ENCODE measurements at regions not wholly inside any gene's neighbourhood (a gene's known extent, or its start where the extent isn't known, plus 50 kb on each side); places are given as distances from the start of the nearest gene placed in this dataset.

DNA sequence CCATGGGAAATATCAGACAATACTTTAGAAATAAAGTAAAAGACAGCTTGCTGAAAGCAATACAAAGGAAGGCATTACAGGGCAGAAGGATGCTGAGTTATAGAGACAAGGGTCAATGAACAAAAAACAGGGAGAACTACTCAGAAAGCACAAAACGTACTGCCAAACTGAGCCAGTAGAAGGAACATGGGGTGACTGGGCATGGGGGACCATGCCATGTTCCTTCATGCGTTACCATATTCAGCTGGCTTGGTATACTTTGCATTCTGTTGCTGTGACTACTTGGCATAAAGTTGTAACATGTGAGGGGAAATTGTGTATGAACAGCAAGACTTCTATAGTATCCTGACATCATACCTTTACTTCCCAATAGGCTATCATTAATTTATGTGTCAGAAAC lies 358.6 kb upstream of the LYPLAL1 start:
- Mint-ChIP-seq H3K27me3 (no peaks in the 10 kb centered on the region), H3K9me3 (no peaks in the 10 kb centered on the region)

DNA sequence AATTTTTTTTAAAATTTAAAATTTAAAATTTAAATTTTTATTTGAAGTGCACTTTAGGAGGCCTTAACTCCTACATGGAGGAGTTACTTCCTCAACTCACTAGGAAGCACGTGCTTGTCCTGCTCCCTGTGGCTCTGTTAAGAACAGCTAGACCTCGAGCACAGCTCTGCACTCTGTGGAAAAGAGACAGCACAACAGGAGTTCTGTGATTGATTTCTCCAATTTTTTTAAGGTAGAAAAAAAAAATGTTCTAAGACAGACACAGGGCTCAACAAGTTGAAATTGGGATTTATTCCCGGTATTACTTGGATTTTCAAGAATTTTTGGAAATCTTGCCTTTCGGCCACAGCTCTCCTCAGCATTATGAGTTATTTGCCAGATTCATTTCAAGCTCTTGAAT lies 356.6 kb upstream of the LYPLAL1 start:
- no peak overlapping the region for H3K4me3 Mint-ChIP-seq

More for the DNA sequence above, 358.6 kb upstream of the LYPLAL1 start:
- Mint-ChIP-seq H3K36me3 (ENCODE audit: low read depth) (no peaks in the 10 kb centered on the region), H3K27ac (no peak overlapping the region), H3K4me3 (no peak overlapping the region), H3K4me1 (ENCODE audit: low read depth) (no peaks in the 10 kb centered on the region)

DNA sequence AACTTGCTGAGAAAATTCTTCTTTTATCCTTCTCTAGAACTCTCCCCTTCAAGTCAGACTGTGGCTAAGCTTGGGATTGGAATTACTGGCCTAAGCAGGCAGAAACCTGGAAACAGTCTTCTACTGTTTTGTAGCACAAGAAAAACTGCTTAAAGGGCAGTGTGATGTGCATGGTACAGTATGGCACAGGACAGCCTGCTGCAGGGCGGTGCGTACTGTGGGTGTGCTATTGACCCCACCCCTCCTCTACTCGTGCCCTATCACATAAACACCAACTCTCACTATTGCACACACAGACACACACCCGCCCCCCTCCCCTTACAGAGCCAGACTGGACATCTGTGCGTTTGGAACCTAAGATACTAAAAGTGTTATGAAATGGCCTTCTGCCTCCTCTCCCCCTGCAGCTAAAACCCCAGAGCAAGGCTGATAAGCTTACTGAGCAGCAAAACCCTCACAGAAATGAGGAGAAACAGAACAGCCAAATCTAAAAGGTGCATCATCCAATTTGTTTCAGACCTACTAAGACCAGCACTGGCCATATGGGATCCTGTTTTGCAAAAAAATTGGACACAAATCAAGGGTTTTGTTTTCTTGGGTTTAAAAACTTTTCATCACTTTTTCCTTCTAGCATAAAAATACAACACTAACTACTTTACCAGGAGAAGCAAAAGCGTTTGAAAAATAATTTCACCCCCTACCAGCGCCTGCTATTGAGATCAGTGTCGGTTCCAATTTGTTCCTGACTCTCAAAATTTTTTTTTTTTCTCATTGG lies 355.8 kb upstream of the LYPLAL1 start:
- Mint-ChIP-seq H3K36me3 (ENCODE audit: low read depth) (no peaks in the 10 kb centered on the region), H3K9me3 (no peaks in the 10 kb centered on the region), H3K4me1 (ENCODE audit: low read depth) (no peaks in the 10 kb centered on the region), H3K27ac (no peak overlapping the region), H3K4me3 (no peak overlapping the region), H3K27me3 (no peaks in the 10 kb centered on the region)

More for the DNA sequence above, 356.6 kb upstream of the LYPLAL1 start:
- H3K27ac Mint-ChIP-seq, result no peak overlapping the region
- no peaks in the 10 kb centered on the region for H3K36me3 Mint-ChIP-seq (ENCODE audit: low read depth)
- no peaks in the 10 kb centered on the region for H3K4me1 Mint-ChIP-seq (ENCODE audit: low read depth)
- no peaks in the 10 kb centered on the region for H3K27me3 Mint-ChIP-seq
- no peaks in the 10 kb centered on the region for H3K9me3 Mint-ChIP-seq

DNA sequence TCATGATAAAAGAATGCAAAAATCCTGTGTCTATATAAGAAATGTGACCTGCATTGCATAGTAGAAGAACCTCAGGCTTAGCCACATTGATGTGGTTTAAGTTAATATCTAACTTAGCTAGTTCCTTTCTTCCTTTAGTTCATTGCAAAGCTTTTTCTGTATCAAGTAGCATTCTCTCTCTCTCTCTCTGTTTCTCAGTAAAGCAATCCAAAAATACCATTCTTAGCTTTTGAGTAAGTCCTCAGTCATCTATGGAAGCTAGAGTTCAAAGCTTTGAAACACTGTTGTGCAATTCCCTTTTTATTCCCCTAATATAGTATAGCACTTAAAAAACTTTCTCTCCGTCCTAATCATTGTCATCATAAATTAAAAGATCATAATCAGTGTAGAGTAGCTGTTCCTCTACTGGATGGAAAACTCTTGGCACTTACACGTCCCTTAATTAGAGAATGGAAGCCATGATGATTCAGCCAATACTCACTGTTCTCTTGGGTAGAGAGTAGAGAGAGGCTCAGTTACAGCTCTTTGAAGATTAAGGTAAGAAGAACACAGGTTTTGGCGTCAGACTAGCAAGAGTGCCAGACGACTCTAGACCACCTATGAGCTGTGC lies 350.3 kb upstream of the LYPLAL1 start:
- no peaks in the 10 kb centered on the region for H3K4me1 Mint-ChIP-seq (ENCODE audit: low read depth)
- no peaks in the 10 kb centered on the region for H3K27me3 Mint-ChIP-seq
- H3K9me3 Mint-ChIP-seq, result peaks cover 7% of the 10 kb centered on the region
- H3K27ac Mint-ChIP-seq, result no peak overlapping the region
- H3K36me3 Mint-ChIP-seq (ENCODE audit: low read depth), result no peaks in the 10 kb centered on the region
- no peak overlapping the region for H3K4me3 Mint-ChIP-seq

DNA sequence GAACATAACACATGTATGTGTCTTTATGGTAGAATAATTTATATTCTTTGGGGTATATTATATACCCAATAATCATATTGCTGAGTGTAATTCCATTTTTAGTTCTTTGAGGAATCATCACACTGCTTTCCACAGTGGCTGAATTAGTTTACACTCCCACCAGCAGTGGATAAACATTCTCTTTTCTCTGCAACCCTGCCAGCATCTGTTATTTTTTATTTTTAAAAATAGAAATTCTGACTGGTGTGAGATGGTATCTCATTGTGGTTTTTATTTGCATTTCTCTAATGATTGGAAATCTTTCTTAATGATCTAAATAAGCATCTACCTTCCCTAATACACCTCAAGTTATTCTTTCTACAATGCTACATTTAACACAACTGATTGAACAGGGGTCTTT lies 346.2 kb upstream of the LYPLAL1 start:
- H3K36me3 Mint-ChIP-seq (ENCODE audit: low read depth), result no peaks in the 10 kb centered on the region
- H3K4me3 Mint-ChIP-seq, result no peak overlapping the region
- no peaks in the 10 kb centered on the region for H3K4me1 Mint-ChIP-seq (ENCODE audit: low read depth)
- no peaks in the 10 kb centered on the region for H3K27me3 Mint-ChIP-seq
- H3K9me3 Mint-ChIP-seq, result peaks cover 7% of the 10 kb centered on the region
- H3K27ac Mint-ChIP-seq, result no peak overlapping the region

DNA sequence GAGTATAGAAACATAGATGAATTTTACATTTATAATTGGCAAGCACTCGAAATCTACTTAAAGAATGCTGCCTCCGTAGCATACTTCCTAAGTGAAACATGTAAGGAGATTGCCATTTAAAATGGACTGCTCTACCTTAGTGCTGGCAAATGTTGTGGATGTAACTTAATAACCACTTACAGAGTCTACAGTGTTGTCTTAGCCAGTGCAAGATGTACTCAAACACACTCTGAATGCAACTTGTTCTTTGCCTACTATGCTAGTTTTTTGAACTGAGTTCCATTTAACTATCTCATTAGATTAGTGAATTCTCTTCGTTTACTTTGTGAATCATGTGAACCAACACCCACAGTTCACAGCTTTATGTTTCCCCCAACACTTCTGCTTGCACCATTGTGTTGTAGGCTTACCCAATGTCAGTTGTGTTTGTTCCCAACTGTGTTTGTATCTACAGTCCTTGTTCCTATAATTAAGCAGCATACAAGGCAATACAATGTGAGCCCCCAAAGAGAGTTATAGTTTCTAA lies 345.5 kb upstream of the LYPLAL1 start:
- Mint-ChIP-seq H3K36me3 (ENCODE audit: low read depth) (no peaks in the 10 kb centered on the region), H3K27me3 (no peaks in the 10 kb centered on the region), H3K4me1 (ENCODE audit: low read depth) (no peaks in the 10 kb centered on the region), H3K4me3 (no peak overlapping the region), H3K9me3 (peaks cover 7% of the 10 kb centered on the region), H3K27ac (no peak overlapping the region)

DNA sequence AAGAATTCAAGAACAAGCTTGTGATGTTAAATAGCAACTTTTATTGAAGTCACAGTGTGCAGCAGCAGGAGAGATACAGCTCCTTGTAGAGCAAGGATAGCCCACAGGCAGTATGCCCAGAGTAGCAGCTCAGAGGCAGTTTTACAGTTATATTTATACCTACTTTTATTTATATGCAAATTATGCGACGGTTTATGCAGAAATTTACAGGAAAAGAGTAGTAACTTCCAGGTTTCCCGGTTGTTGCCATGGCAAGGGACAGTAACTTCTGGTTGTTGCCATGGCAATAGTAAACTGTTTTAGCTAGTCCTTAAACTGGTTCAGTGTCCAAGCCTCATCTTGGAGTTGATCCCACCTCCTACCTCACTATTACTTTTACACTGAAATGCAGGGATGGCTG lies 344.6 kb upstream of the LYPLAL1 start:
- peaks cover 3% of the 10 kb centered on the region for H3K9me3 Mint-ChIP-seq
- H3K4me3 Mint-ChIP-seq, result no peak overlapping the region
- H3K4me1 Mint-ChIP-seq (ENCODE audit: low read depth), result no peaks in the 10 kb centered on the region
- no peaks in the 10 kb centered on the region for H3K36me3 Mint-ChIP-seq (ENCODE audit: low read depth)
- H3K27me3 Mint-ChIP-seq, result no peaks in the 10 kb centered on the region
- no peak overlapping the region for H3K27ac Mint-ChIP-seq

DNA sequence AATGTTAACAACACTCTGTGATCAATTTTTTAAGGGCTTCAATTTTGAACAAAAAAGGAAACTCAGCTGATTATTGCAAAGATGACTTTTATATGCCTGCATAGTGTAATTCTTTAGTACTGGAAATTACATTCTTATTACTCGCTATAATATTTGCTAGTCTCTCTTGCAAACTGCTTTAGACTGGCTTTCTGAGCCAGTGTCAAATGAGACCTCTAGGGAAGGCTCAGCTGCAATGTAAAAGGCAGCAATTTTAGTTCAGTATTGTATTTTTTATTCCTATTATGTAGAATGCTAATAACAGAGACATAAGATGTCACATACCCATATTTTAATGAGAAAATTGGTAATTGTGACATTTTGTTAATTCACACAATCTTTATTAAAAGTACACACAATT lies 338.1 kb upstream of the LYPLAL1 start:
- Mint-ChIP-seq H3K4me3 (no peak overlapping the region), H3K27me3 (no peaks in the 10 kb centered on the region), H3K9me3 (peaks cover 4% of the 10 kb centered on the region), H3K27ac (no peak overlapping the region), H3K36me3 (ENCODE audit: low read depth) (no peaks in the 10 kb centered on the region), H3K4me1 (ENCODE audit: low read depth) (no peaks in the 10 kb centered on the region)

DNA sequence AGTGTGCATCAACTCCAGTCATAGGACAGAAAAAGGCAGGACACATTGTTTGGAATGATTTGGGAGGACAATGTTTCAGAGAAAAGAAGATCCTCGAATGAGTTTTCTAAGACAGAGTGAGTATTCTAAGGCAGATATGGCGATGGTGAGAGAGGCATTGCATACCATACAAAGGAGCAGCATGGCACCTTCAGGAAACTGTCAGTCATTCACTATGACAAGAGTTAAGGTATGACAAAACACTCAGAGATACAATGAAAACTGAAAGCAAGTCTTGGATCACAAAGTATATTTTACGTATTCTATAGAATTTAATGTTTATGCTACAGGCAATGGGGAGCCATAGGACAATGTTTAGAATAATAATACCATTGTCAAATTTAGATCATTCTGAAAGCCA lies 337.4 kb upstream of the LYPLAL1 start:
- Mint-ChIP-seq H3K4me1 (ENCODE audit: low read depth) (no peaks in the 10 kb centered on the region), H3K27ac (no peak overlapping the region), H3K27me3 (no peaks in the 10 kb centered on the region), H3K36me3 (ENCODE audit: low read depth) (no peaks in the 10 kb centered on the region), H3K4me3 (no peak overlapping the region), H3K9me3 (peaks cover 4% of the 10 kb centered on the region)

DNA sequence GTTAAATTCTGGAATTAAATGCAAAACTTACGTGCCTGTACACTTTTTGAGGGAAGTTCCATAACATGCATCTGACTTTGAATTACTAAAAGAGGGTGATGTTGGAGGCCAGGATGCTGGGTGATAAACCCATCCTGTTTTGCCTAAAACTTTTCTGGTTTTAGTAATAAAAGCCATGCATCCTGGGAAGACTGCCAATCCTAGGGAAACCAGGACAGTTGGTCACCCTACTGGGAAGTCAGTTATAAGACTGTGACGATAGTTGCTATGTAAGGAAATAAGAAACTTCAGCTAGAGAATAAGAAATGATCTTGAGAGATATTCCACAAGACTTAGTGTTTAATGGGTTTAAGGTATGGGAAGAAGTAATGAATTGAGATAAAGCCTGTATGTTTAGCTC lies 336.6 kb upstream of the LYPLAL1 start:
- Mint-ChIP-seq H3K4me3 (no peak overlapping the region), H3K27me3 (no peaks in the 10 kb centered on the region), H3K4me1 (ENCODE audit: low read depth) (no peaks in the 10 kb centered on the region), H3K9me3 (peaks cover 4% of the 10 kb centered on the region), H3K36me3 (ENCODE audit: low read depth) (no peaks in the 10 kb centered on the region), H3K27ac (no peak overlapping the region)

DNA sequence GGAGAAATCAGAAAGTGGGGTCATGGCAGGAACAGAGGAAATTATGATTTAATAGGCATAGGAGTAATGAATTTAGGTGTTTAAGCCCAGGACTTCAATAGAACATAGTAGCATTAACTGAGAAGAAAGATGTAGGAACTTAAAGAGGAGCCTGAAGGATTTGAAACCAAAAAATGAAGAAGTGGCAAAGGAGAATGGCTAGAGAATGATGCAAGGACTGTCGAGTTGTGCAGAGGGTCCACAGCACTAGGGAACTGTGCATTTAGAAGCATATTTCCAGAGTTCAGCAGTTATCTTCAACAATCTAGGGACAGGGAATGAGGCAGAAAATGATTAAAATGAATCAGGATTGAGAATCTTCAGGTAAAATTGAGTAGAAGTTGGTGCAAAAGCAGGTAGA lies 328.1 kb upstream of the LYPLAL1 start:
- H3K27me3 Mint-ChIP-seq, result no peaks in the 10 kb centered on the region
- no peak overlapping the region for H3K27ac Mint-ChIP-seq
- no peaks in the 10 kb centered on the region for H3K36me3 Mint-ChIP-seq (ENCODE audit: low read depth)
- H3K4me3 Mint-ChIP-seq, result no peak overlapping the region
- peaks cover 4% of the 10 kb centered on the region for H3K9me3 Mint-ChIP-seq
- H3K4me1 Mint-ChIP-seq (ENCODE audit: low read depth), result no peaks in the 10 kb centered on the region

DNA sequence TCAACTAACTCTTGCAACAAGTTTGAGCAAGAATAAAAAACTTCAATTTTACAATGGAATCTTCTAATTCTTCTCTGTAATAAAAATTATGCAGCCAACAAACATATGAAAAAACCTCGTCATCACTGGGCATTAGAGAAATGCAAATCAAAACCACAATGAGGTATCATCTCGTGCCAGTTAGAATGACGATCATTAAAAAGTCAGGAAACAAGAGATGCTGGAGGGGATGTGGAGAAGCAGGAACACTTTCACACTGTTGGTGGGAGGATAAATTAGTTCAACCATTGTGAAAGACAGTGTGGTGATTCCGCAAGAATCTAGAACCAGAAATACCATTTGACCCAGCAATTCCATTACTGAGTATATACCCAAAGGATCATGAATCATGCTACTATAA lies 327.5 kb upstream of the LYPLAL1 start:
- Mint-ChIP-seq H3K36me3 (ENCODE audit: low read depth) (no peaks in the 10 kb centered on the region), H3K27me3 (no peaks in the 10 kb centered on the region), H3K4me3 (no peak overlapping the region), H3K9me3 (peaks cover 4% of the 10 kb centered on the region), H3K27ac (no peak overlapping the region), H3K4me1 (ENCODE audit: low read depth) (no peaks in the 10 kb centered on the region)

DNA sequence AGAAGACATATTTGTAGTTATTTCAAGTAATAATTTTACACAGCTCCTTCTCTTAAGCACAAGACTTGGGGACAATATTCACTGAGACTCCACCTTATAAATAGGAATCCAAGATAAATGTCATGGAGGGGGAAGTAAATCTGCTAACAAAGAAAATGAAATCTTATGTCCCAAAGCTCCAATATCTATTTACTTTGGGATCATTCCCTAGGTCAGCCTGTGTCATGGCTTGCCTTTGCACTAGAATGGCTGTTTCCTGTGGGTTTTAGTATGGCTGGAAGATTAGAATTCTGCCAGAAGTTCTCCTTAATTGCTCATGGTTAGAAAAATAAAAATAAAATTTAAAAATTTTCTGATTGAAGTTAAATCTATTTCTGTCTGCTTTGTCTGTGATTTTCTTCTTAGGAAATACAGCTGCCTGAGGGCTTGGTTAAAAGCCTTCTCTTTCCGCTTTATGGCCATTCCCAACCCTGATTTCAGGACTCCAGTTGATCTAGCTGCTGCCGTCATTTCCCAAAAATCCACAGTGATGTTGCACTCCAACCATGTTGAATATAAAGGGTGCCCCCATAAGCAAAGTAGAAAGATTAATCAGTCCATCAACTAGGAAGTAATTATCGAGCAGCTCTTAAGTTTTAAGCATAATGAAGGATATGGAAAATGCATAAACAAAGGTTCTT lies 326.4 kb upstream of the LYPLAL1 start:
- H3K4me1 Mint-ChIP-seq (ENCODE audit: low read depth), result no peaks in the 10 kb centered on the region
- no peaks in the 10 kb centered on the region for H3K27me3 Mint-ChIP-seq
- no peaks in the 10 kb centered on the region for H3K36me3 Mint-ChIP-seq (ENCODE audit: low read depth)
- no peak overlapping the region for H3K4me3 Mint-ChIP-seq
- peaks cover 4% of the 10 kb centered on the region for H3K9me3 Mint-ChIP-seq
- no peak overlapping the region for H3K27ac Mint-ChIP-seq

DNA sequence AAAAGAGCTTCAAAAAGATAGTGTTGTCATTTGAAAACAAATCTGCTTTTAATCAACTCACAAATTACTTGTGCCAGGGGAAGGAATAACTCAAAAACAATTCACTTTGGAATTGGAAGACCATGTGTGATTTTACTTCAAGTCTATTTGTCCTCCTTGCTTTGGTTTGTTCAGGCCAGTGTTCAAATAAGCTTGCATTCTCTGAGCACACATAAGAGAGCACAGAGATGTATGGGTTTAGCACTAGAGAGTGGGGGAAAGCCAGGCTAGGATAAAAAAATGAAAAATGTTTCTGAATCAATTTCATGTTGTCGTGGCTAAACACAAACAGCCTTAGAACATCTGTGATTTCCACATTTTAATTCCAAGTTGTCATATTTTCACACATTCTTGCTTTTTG lies 325.7 kb upstream of the LYPLAL1 start:
- Mint-ChIP-seq H3K4me3 (no peak overlapping the region), H3K36me3 (ENCODE audit: low read depth) (no peaks in the 10 kb centered on the region), H3K4me1 (ENCODE audit: low read depth) (no peaks in the 10 kb centered on the region), H3K27me3 (no peaks in the 10 kb centered on the region), H3K27ac (no peak overlapping the region), H3K9me3 (peaks cover 4% of the 10 kb centered on the region)

DNA sequence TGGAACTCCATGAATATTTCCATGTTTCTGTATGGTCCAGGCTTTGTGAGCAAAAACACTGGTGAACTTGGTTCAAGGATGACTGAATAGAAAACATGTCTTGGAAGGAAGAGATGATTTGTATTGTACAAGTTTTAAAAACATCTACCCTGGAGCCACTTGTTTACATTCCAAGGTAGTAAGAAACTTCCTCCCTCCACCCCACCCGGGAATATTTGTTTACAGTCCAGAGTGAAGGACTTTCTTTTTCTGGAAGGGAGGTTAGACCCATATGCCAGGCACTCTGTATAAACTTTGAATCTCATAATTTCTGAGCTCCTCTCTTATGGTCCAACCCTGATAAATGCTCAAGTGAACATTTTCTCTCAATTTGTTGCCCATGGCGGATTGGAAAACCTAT lies 323.3 kb upstream of the LYPLAL1 start:
- no peak overlapping the region for H3K27ac Mint-ChIP-seq
- H3K36me3 Mint-ChIP-seq (ENCODE audit: low read depth), result no peaks in the 10 kb centered on the region
- no peaks in the 10 kb centered on the region for H3K9me3 Mint-ChIP-seq
- H3K4me3 Mint-ChIP-seq, result no peak overlapping the region
- H3K4me1 Mint-ChIP-seq (ENCODE audit: low read depth), result no peaks in the 10 kb centered on the region
- no peaks in the 10 kb centered on the region for H3K27me3 Mint-ChIP-seq
